GM18861 (cell line): ENCODE measurements at regions not wholly inside any gene's neighbourhood (a gene's known extent, or its start where the extent isn't known, plus 50 kb on each side); places are given as distances from the start of the nearest gene placed in this dataset.
"Not testable (repeated sequence)": the region's sequence is repeated elsewhere in the genome, so short reads cannot be mapped to it uniquely, and the experiment has no call there.

Source experiments
- ATAC-seq: cut with Tn5 transposase; IDR thresholded peaks from one replicate; pipeline ENCODE4 v1.9.1; 2021; ENCODE audit not compliant: unreplicated experiment

DNA sequence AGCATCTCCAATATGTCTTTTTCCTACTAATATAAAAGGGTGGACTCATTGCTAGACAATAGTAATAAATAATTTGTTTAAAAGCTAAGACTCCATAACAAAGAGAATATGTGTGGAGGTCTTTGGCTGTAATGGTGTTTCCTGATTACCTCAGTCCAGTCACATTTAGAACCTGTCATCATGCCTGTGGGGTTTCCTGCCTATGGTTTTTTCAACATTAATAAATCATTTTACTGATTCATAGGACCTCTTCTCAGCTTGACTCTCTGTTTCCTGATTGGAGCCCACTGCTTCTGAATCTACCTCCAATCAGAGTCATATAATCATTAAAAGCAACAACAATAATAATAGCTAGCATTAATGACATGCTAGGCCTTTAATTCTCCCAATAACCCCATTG is 52.4 kb upstream of the GNAI1 start:
- no peak for ATAC-seq

DNA sequence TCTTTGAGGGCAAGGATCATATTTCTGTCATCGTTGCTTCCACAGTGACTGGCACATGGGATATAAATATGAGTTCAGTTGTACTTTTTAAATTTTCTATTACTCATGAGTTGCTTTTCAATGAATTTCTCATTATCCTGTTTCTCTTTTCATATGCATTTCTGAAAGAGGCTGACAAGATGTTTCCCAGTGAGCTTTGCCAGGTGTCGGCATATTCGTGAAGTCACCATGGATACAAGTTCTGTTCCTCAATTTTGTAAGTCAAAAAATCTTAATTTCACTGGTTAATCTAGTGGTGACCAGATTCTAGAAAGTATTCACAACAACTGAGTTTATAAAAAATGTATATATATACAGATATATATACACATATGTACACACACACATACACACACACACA is 55.7 kb upstream of the GNAI1 start:
- ATAC-seq, result no peak

DNA sequence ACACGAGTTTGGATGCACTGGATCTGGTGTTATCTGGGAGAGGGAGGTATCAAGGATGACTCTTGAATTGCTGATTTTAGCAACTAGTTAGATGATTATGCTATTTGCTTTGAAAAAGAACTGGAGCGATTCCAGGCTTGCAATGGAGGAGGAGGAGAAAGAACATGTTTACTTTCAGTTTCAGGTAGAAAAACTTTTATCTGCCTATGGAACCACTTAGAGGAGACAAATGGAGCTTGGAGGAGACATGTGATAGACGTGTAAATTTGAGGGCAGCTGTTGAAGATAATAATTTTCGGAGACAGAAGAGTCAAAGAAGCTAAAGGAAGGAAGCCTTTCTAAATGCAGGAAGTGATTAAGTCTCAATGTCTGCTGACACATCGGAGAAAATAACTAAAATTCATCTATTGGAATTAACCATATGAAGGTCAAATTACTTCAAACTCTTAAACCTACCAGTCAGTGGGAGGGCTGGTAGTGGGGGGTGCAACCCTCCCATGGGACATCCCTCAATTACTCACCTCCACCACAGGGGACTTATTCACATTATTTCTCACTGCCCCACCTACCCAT is 56.4 kb upstream of the GNAI1 start:
- ATAC-seq, result no peak

DNA sequence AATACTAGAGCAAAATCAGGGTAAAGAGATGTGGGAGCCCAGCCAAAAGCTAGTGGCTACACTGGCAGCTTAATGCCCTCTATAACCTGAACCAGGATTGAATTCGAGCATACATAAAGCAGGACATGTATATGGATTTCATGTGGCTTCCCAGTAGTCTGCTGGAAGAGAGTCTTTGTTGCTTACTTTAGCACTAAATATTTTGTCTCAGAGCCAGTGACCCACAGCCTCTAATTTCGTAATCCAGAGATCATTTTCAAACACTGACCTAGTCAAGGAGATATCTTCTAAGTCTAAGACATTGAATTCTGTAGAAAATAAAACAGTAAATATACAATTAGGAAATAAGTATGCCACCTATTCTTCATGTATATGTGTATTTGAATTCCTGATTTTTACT is 64.2 kb upstream of the GNAI1 start:
- ATAC-seq, result no peak

DNA sequence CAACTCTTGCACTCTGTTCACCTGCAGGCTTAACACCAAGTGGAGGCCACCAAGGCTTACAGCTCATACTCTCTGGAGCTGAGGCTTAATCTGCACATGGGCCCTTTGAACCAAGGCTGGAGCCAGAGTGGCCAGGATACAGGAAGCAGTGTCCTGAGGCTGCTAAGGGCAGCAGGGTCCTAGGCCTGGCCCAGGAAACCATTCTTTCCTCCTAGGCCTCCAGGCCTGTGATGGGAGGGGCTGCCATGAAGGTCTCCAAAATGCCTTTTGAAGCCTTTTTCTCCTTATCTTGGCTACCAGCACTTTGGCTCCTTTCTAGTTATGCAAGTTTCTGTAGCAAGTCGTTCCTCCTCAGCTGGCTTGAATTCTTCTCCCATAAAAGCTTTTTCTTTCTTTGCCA is 68.0 kb upstream of the GNAI1 start:
- no peak for ATAC-seq

DNA sequence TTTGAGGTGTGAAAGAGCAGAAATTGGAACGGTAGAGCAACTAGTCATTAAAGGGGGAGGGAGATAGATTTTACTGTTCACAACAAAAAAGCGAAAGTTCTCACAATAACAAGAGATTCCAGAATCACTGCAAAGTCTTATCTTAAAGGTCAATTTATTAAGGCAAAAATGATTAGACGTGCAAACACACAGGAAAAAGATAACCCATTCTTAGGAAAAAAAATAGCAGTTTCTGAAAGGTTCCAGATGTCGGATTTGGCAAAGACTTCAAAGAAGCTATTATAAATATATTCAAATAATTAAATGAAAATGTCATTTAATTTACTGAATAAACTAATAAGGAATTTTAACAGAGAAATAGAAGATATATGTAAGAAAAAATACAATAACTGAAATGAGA is 70.8 kb upstream of the GNAI1 start:
- no peak for ATAC-seq

DNA sequence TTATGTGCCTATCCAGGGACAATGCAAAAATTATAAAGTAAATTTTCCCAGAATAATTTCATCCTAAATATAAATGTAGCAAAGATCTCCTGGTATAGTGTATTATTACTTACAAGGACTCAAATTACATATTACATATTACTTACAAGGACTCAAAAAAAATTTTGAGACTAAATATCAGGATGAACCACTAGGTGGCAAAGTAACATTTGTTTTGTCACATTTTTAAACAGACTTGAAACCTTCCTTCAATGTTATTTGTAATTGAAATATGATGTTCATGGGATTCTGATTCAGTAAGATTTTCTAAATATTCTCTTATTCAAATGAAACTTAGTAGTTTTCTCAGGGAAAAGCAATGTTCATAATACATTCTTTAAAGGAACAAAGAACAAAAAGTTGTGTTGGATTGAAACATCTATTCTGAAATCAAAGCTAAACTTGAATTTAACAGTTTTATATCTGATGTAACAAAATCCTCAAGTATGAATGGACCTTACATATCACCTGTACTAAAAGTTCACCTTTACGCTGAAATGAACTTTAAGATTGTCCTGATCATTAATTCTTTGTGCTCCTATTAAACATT is 74.3 kb upstream of the GNAI1 start:
- ATAC-seq, result peak; percentile 67

DNA sequence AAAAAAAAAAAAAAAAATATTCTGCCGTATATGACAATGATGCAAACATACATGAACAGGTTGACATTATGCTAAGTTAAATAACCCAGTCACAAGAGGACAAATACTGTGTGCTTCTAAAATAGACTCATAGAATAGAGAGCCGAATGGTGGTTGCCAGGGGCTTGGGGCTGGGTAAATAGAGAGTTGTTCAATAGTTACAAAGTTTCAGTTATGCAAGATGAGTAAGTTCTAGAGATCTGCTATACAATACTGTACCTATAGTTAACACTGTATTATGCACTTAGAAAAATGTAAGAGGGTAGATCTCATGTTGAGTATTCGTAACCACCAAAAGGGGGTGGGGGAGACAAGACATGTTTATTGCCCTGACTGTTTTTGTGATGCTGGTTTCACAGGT is 77.1 kb upstream of the GNAI1 start:
- ATAC-seq, result no peak

DNA sequence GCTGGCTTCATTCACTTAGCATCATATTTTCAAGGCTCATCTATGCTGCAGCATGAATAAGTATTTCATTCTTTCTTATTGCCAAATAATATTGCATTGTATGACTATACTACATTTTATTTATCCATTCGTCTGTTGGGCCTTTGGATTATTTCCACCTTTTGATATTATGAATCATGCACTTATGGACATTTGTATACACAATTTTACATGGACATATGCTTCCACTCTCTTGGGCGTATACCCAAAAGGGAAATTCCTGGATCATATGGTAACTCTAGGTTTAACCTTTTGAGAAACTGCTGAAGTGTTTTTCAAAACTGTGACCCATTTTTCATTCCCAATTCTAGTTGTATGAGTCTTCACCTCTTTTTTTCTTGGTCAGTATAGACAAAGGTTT is 80.3 kb upstream of the GNAI1 start:
- ATAC-seq, result no peak

DNA sequence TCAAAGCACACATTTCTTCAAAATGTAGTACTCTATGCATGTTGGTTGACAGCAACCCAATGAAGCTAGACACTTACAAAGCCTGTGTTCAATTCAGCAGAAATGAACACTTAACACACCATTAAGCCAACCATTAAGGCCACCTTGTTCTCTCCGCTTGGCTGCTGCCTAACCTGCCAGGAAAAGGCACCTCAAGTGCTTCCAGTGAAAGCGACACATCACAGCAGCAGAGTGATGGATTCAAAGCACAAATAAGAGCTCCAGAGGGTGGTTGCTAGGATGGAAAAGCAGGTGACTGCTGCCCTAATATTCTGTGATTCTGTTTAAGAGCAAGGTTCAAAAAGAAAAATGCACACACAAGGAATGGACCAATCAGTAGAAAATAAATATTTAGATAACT is 81.5 kb upstream of the GNAI1 start:
- no peak for ATAC-seq

DNA sequence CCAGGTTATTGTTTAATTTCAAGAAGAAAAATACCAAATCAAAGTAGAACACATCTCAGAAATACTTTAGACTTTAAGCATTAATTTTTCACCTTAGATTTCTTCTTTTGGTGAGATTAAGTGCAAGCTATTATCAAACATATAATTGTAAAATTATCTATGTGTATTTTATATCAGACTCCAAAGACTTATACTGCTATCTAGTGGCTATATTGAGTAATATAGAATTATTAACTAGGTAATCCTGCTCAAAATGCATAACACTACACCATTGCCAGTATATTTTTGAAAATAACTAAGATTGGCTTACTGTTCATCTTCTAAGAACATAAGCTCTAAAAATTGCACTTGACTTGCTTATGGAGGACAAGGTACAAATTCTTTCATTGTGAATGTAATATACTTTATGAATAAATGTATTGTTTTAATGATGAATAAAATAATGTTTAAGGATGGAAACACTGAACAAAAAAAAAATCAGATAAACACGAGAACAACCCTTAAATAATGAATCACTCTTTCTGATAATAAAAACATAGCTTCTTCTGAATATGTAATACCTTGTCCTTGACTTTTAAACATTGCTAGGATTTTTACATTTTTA is 86.7 kb upstream of the GNAI1 start:
- ATAC-seq, result no peak

DNA sequence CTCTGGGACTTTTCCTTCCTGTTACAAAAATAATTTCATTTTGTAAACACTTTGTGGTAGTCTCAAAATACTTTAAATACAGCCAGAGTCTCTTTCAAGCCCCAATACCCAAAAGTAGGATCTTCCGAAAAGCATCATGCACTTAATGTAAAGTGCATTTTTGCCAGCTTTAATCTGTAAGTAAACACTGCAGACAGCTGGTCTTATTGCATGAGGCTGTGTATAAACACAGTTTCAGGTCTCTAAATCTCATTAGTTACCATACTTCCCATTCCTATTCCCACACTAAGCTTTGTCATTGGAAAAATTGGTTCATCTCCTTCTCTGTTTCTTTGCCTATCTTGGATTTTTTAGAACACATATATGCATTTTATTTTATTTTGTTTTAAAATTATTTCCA is 87.6 kb upstream of the GNAI1 start:
- ATAC-seq, result no peak

DNA sequence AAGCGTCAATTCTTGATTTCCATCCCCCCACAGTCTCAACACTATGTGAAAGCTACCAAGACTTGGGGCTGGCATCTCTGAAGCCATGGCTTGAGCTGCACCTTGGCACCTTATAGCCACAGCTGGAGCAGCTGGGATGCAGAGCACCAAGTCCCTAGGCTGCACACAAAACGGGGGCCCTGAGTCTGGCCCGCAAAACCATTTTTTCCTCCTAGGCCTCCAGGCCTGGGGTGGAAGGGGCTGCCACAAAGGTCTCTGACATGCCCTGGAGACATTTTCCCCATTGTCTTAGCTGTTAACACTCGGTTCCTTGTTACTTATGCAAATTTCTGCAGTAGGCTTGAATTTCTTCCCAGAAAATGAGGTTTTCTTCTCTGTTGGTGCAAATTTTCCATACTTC is 89.8 kb upstream of the GNAI1 start:
- no peak for ATAC-seq

DNA sequence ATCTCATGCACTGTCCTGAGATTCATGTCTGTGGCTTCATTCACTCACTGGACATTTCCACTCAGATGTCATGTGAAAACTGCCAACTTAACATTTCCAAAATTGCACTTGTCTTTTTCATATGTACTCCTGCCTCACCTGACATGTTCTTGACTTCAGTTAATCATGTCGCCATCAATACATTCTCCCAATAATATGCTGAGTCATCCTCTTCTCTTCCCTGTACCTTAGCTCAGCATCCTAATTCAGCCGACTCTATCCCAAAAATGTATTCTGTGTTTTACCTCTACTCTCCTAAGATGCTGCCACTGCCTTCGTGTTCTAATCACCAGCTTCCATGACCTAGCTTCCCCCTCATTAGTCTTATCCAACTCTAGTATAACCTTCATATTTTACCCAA is 93.9 kb upstream of the GNAI1 start:
- no peak for ATAC-seq

DNA sequence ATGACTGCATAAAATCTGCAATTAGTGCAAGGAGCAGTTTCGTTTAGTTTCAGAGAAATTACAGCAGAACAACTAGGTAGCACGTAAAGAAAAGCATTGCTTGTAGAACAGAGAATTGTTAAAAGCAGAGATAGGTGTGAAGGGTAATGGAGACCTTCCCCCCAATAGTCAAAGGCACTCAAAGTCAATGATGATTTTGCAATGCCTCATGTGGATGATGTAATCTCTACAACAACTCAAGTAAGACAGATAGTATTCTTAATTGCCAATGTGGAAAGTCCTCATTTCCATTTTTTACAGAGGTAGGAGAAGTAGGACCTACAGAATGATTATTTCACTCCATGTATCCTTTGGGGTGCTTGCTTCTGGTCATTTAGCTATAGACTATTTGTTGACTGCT is 94.3 kb upstream of the GNAI1 start:
- ATAC-seq, result no peak

DNA sequence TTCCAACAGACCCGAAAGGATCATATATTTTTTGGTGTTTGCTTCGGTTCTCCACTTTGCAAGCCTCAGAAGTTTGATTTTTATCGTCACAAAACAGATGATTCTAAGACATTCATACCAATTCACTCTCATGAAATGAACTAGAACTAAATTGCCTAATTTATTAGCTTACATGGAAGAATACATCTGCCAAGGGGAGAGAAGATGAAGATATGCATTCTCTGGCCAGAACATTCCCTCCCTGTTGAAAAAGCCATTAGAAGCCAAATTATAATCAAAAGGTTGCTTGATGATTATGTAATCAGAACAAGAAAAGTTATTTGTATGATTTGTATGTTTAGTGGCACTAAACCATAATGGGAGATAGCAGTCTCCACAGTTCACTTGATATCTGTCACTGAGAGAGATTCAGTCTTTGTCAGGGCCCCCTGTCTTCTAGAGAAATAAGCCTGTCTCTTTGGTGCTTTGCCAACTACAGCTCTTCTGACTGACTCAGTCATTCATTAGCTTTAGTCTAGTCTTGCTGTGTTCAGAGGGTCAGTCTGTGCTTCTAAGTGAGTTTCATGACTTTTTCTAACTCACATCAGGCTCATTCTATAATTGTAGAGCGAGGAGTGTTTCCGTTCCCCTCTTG is 95.3 kb upstream of the GNAI1 start:
- no peak for ATAC-seq

DNA sequence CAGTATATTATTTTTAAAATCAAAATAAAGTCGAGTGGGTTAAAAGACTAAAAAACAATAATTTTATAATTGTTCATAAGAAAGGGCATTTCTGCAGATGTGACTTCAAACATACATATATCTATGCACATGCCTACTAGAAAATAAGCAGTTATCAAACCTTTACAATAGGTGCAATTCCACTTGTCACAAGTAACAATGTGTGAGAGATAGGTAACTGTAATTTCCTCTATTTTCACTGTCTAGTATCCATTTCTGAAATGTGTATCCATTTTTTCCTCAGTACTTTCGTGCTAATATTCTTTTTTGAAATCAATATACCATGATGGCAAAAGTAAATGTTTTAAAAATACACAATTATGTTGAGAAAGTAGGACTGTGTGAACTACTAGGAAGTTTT is 96.9 kb upstream of the GNAI1 start:
- no peak for ATAC-seq

DNA sequence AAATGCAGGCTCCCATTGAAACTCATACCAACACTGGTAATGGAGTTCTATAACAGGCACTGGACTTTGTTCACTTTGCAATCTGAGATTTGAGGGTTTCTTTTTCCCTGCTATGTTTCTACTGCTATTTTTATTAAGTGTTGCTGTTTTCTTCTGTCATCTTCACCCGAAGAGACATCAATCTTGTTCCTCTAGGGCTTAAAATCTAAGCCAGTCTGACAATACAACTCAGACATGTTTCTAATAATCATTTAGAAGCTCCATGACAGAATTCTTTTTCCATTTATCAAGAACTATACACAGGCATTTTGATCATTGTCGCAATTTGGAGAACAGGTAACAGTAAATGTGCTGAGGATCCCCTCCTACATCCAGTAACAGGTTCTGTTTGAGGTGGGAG is 98.5 kb upstream of the GNAI1 start:
- ATAC-seq, result no peak

DNA sequence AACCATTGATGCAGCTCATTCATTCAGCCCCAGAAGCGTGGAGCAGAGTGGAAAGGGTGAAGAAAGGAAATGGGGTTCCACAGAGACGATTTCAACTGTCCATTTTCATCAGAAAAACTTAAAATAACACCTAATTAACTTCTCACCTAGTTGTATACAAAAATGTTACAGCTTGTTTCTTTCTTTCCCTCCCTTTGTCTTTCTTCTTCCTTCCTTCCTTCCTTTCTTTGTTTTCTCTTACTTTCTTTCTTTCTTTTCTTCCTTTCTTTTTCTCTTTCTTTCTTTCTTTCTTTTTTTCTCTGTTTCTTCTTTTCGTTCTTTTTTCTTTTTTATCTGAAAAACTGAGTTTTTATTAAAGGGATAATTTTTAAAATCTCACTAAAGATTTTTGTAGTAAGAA is 105.9 kb upstream of the GNAI1 start:
- no peak for ATAC-seq

DNA sequence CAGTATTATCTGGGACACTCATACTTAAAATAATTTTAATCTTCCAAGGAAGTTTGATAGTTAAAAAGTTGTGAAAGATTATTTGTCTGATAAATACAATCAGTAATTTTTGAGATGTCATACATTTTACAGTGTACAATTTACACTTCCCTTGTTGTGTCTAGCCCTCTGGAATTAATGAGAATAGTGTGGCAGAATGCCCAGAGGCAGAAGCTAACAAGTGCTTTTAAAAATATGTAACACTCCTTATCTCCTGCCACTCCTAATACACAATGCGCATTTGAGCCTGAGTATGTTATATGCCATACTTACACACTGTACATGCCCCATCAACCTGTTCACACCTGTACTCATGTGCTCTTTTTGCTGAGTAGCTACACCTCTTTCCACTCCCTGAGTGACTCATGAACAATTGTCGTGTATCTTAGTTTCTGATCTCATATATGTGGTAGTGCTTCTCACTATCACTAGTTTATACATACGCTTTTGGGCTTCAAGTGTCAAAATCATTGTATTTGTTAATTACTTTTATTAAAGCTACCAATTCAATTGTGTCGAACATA is 106.9 kb upstream of the GNAI1 start:
- ATAC-seq, result no peak

DNA sequence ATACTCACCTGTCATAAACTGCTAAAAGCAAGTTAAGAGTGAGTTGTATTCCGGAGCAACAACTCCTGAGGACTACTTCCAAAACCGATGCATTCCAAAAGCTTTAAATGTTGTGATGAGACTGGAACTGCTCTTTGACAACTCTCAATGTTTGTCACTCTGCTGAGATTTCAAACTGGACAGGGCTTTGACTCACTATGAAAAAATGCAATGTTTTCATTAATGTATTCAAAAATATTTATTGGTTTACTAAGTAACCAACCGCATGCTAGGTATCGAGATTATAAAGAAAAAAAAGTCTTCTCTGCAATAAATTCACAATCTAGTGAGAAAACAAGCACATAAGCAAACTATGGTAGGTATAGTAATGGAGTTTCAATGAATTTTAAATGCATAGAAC is 107.9 kb upstream of the GNAI1 start:
- no peak for ATAC-seq

DNA sequence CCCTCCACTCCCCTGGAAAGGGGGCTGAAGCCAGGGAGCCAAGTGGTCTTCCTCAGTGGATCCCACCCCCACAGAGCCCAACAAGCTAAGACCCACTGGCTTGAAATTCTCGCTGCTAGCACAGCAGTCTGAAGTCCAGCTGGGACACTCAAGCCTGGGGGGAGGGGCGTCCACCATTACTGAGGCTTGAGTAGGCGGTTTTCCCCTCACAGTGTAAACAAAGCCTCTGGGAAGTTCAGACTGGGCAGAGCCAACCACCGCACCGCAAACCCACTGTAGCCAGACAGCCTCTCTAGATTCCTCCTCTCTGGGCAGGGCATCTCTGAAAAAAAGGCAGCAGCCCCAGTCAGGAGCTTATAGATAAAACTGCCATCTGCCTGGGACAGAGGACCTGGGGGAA is 114.4 kb upstream of the GNAI1 start:
- not testable (repeated sequence) for ATAC-seq
